HG03378 (cell line): ENCODE measurements at regions not wholly inside any gene's neighbourhood (a gene's known extent, or its start where the extent isn't known, plus 50 kb on each side); places are given as distances from the start of the nearest gene placed in this dataset.
"Not testable (repeated sequence)": the region's sequence is repeated elsewhere in the genome, so short reads cannot be mapped to it uniquely, and the experiment has no call there.

Experiments used
- ATAC-seq: cut with Tn5 transposase; IDR thresholded peaks from one replicate; pipeline ENCODE4 v1.9.1; 2021; ENCODE audit warnings: mild to moderate bottlenecking, moderate library complexity; ENCODE audit not compliant: unreplicated experiment

GRCh38 chr4:148686449-148686848 lies 244.2 kb upstream of the NR3C2 start:
- no peak for ATAC-seq

GRCh38 chr4:148684638-148685037 lies 242.4 kb upstream of the NR3C2 start:
- no peak for ATAC-seq

- ATAC-seq, result no peak
Observed at GRCh38 chr4:148680884-148681283, 238.7 kb upstream of the NR3C2 start.

GRCh38 chr4:148676344-148676743 lies 234.1 kb upstream of the NR3C2 start:
- ATAC-seq, result no peak

- no peak for ATAC-seq
Observed at GRCh38 chr4:148674876-148675275, 232.7 kb upstream of the NR3C2 start.

- no peak for ATAC-seq
Observed at GRCh38 chr4:148664636-148665035, 222.4 kb upstream of the NR3C2 start.

- ATAC-seq, result no peak
Observed at GRCh38 chr4:148654131-148654530, 211.9 kb upstream of the NR3C2 start.

GRCh38 chr4:148653681-148654080 lies 211.5 kb upstream of the NR3C2 start:
- no peak for ATAC-seq

GRCh38 chr4:148651991-148652390 lies 209.8 kb upstream of the NR3C2 start:
- no peak for ATAC-seq

- ATAC-seq, result no peak
Observed at GRCh38 chr4:148649652-148650331, 207.6 kb upstream of the NR3C2 start.

GRCh38 chr4:148643851-148644250 lies 201.6 kb upstream of the NR3C2 start:
- ATAC-seq, result no peak

GRCh38 chr4:148642907-148643306 lies 200.7 kb upstream of the NR3C2 start:
- ATAC-seq, result no peak

GRCh38 chr4:148638079-148638478 lies 195.9 kb upstream of the NR3C2 start:
- not testable (repeated sequence) for ATAC-seq

- not testable (repeated sequence) for ATAC-seq
Observed at GRCh38 chr4:148637453-148637852, 195.2 kb upstream of the NR3C2 start.

- ATAC-seq, result no peak
Observed at GRCh38 chr4:148634476-148634875, 192.3 kb upstream of the NR3C2 start.

GRCh38 chr4:148633720-148634119 lies 191.5 kb upstream of the NR3C2 start:
- no peak for ATAC-seq

- ATAC-seq, result no peak
Observed at GRCh38 chr4:148632476-148632875, 190.3 kb upstream of the NR3C2 start.

- ATAC-seq, result no peak
Observed at GRCh38 chr4:148630051-148630450, 187.8 kb upstream of the NR3C2 start.

GRCh38 chr4:148618856-148619255 lies 176.6 kb upstream of the NR3C2 start:
- no peak for ATAC-seq

GRCh38 chr4:148608968-148609367 lies 166.8 kb upstream of the NR3C2 start:
- ATAC-seq, result no peak

GRCh38 chr4:148598418-148599207 lies 156.4 kb upstream of the NR3C2 start:
- not testable (repeated sequence) for ATAC-seq

GRCh38 chr4:148589182-148589581 lies 147.0 kb upstream of the NR3C2 start:
- ATAC-seq, result no peak
